Adrenal gland (tissue), 9 donors: ENCODE measurements at regions not wholly inside any gene's neighbourhood (a gene's known extent, or its start where the extent isn't known, plus 50 kb on each side); places are given as distances from the start of the nearest gene placed in this dataset.

ENCODE experiments used
- DNase-seq, 7 donors: peaks; one replicate each; pipeline ENCODE4 v3.0.0-alpha.2; 2019 to 2020
- H3K27ac ChIP-seq, 5 donors: fragments of 200-600 bp; sonication (generic) in 4 of 5; 1 replicate in 3 of 5; 2 replicates in 2 of 5; pipeline versions ENCODE4 v1.5.1 to v1.8.0; 2016 to 2020; ENCODE audit warnings: mild to moderate bottlenecking in 1 of 5
- H3K27me3 ChIP-seq: fragments of 200-600 bp; 2 replicates; pipeline ENCODE4 v1.8.0; 2021
- H3K36me3 ChIP-seq, 2 donors: fragments of 200-600 bp; replicated peaks in 1 of 2; 1 replicate in 1 of 2; 2 replicates in 1 of 2; pipeline versions ENCODE4 v1.5.1 to v1.8.0; 2018 to 2022
- H3K4me1 ChIP-seq, 2 donors: fragments of 200-600 bp; replicated peaks in 1 of 2; 1 replicate in 1 of 2; 2 replicates in 1 of 2; pipeline versions ENCODE4 v1.5.1 to v1.8.0; 2018 to 2021
- H3K4me3 ChIP-seq, 4 donors: fragments of 200-600 bp; sonication (generic) in 3 of 4; one replicate each; pipeline ENCODE4 v1.5.1; 2016 to 2018
- H3K9me3 ChIP-seq, 3 donors: fragments of 200-600 bp; sonication (generic) in 1 of 3; replicated peaks in 1 of 3; 1 replicate in 2 of 3; 2 replicates in 1 of 3; pipeline versions ENCODE4 v1.5.1 to v1.8.0; 2016 to 2021
- POLR2A ChIP-seq, 2 donors: fragments of 450-650 bp; IDR thresholded peaks; one replicate each; pipeline ENCODE4 v1.6.1; 2017; ENCODE audit warnings: antibody characterized with exemption in 2 of 2, mild to moderate bottlenecking in 2 of 2, moderate library complexity in 1 of 2
- WGBS, 4 donors: extraction: QIAGEN DNeasy Blood & Tissue Kit in 2 of 4; methylation state at CpG; one replicate each; pipeline versions ENCODE4 v1.1.5 to v1.1.7; 2013 to 2017; 5-methylcytosine and 5-hydroxymethylcytosine counted together
- intact Hi-C, 2 donors: fragments of 100-400 bp; cut with DNase I; formaldehyde crosslinking; loops; one replicate each; pipeline versions ENCODE4 v1.14.1 to v1.15.0; 2022 to 2023
- TF ChIP-seq, protein P1 (sequence below), 6 experiments: fragments of 450-650 bp in 4 of 6; fragments of 200-600 bp in 2 of 6; sonication (generic) in 1 of 6; IDR thresholded peaks; 1 replicate in 5 of 6; 2 replicates in 1 of 6; pipeline versions ENCODE4 v1.5.1 to v1.8.0; 2016 to 2021; ENCODE audit warnings: antibody characterized with exemption in 6 of 6, mild to moderate bottlenecking in 2 of 6, moderate library complexity in 1 of 6
- donor health status: healthy with polysubstance abuse.
- donor health status: Bipolar disorder and iron deficiency.
- donor health status: DM: yes; HTN: yes; CAD: no.
- donor health status: DM: no; HTN: no; CAD: no.
- donor health status: DM: no; HTN: no; CAD: no.

- H3K4me3 ChIP-seq, result no peak overlapping the region
- intact Hi-C loops, result no loop called here
- TF ChIP-seq POLR2A (IDR thresholded peaks at IDR 0.05), result no peak
- TF ChIP-seq, protein P1, sequence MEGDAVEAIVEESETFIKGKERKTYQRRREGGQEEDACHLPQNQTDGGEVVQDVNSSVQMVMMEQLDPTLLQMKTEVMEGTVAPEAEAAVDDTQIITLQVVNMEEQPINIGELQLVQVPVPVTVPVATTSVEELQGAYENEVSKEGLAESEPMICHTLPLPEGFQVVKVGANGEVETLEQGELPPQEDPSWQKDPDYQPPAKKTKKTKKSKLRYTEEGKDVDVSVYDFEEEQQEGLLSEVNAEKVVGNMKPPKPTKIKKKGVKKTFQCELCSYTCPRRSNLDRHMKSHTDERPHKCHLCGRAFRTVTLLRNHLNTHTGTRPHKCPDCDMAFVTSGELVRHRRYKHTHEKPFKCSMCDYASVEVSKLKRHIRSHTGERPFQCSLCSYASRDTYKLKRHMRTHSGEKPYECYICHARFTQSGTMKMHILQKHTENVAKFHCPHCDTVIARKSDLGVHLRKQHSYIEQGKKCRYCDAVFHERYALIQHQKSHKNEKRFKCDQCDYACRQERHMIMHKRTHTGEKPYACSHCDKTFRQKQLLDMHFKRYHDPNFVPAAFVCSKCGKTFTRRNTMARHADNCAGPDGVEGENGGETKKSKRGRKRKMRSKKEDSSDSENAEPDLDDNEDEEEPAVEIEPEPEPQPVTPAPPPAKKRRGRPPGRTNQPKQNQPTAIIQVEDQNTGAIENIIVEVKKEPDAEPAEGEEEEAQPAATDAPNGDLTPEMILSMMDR (IDR thresholded peaks at IDR 0.05), result no peak
- no peaks in the 10 kb centered on the region for H3K27me3 ChIP-seq
- no peak overlapping the region for H3K27ac ChIP-seq
- DNase-seq, result no peak
- 77 to 85% (median 78%) methylated on average over 9 of the region's 9 CpGs for WGBS, 4 donors
- no peaks in the 10 kb centered on the region for H3K4me1 ChIP-seq
- H3K36me3 ChIP-seq, result no peaks in the 10 kb centered on the region
- H3K9me3 ChIP-seq, result no peaks in the 10 kb centered on the region
Measured at GRCh38 chr13:22703601-22704209, 477.1 kb upstream of the SGCG start.

GRCh38 chr13:22707946-22708345 lies 472.8 kb upstream of the SGCG start:
- Histone ChIP-seq H3K4me1 (no peaks in the 10 kb centered on the region), H3K36me3 (no peaks in the 10 kb centered on the region), H3K9me3 (no peaks in the 10 kb centered on the region), H3K27me3 (no peaks in the 10 kb centered on the region), H3K27ac (no peak overlapping the region), H3K4me3 (no peak overlapping the region)
- no peak for DNase-seq
- intact Hi-C loops, result no loop called here
- TF ChIP-seq POLR2A (IDR thresholded peaks at IDR 0.05), result no peak
- TF ChIP-seq, protein P1 (IDR thresholded peaks at IDR 0.05), result no peak
- WGBS, 4 donors, result 94 to 97% (median 95%) methylated on average over 5 of the region's 5 CpGs

- H3K4me1 ChIP-seq, result no peaks in the 10 kb centered on the region
- H3K27me3 ChIP-seq, result no peaks in the 10 kb centered on the region
- H3K27ac ChIP-seq, result no peak overlapping the region
- no peak for DNase-seq
- 62 to 70% (median 68%) methylated on average over 7 of the region's 7 CpGs for WGBS, 4 donors
- no peaks in the 10 kb centered on the region for H3K9me3 ChIP-seq
- no peak for TF ChIP-seq POLR2A (IDR thresholded peaks at IDR 0.05)
- TF ChIP-seq, protein P1 (IDR thresholded peaks at IDR 0.05), result no peak
- no peaks in the 10 kb centered on the region for H3K36me3 ChIP-seq
- H3K4me3 ChIP-seq, result no peak overlapping the region
- intact Hi-C loops, result no loop called here
Measured at GRCh38 chr13:22717036-22717435, 463.7 kb upstream of the SGCG start.

GRCh38 chr13:22726726-22727125 lies 454.1 kb upstream of the SGCG start:
- no peaks in the 10 kb centered on the region for H3K9me3 ChIP-seq
- H3K4me3 ChIP-seq, result no peak overlapping the region
- no peak for DNase-seq
- H3K27me3 ChIP-seq, result no peaks in the 10 kb centered on the region
- no peak overlapping the region for H3K27ac ChIP-seq
- H3K36me3 ChIP-seq, result no peaks in the 10 kb centered on the region
- intact Hi-C loops, result no loop called here
- H3K4me1 ChIP-seq, result no peaks in the 10 kb centered on the region
- 48 to 59% (median 54%) methylated on average over 6 of the region's 6 CpGs for WGBS, 4 donors
- no peak for TF ChIP-seq POLR2A (IDR thresholded peaks at IDR 0.05)
- TF ChIP-seq, protein P1 (IDR thresholded peaks at IDR 0.05), result no peak
